NOMO-1 (cell line): ENCODE measurements at regions not wholly inside any gene's neighbourhood (a gene's known extent, or its start where the extent isn't known, plus 50 kb on each side); places are given as distances from the start of the nearest gene placed in this dataset.

Experiments
- DNase-seq, 2 experiments: peaks; one replicate each; lab custom pipeline; 2025; ENCODE audit not compliant: unreplicated experiment in 2 of 2; lab: John Stamatoyannopoulos, UW

- DNase-seq: no peak
Measured at GRCh38 chr5:176174345-176175025, 63.7 kb upstream of the SIMC1 start.

DNA sequence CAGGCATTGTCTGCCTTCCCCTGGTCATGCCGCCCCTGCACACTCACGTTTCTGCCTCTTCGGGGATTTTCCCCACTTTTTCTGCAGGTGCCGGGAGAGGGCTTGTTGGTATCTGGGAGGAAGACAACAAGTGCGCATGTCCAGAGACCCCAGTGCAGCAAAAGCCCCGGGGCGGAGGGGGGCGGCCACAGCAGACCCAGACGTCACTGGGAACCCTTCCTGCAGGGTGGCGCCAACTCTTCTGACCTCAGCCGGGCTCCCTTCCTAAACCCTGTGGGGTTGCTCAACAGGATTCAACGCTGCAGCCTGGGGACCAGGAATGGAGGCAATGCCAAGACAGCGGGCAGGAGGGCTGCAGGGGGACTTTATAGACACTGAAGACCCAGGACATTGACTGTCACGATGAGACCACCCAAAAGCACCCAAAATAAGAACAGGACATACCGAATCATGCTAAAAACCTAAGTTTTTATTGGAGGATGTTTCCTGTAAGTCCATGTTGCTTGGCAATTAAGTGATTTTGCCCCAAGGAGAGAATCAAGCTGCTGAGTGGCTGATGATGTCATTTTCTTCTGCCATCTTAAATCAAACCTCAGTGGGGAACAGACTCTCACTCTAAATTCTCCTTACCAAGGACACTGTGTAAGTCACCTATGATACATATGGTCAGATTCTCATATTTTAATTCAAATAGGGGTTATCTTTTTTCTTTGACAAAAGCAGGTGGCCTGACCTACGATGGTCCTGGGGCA, 62.9 kb upstream of the SIMC1 start:
- DNase-seq: no peak

GRCh38 chr5:176176231-176176630, 62.0 kb upstream of the SIMC1 start:
- DNase-seq: no peak

GRCh38 chr5:176178789-176179188, 59.4 kb upstream of the SIMC1 start:
- no peak for DNase-seq

GRCh38 chr5:176180339-176180738, 57.9 kb upstream of the SIMC1 start:
- no peak for DNase-seq

GRCh38 chr5:176180781-176181180, 57.4 kb upstream of the SIMC1 start:
- no peak for DNase-seq

DNA sequence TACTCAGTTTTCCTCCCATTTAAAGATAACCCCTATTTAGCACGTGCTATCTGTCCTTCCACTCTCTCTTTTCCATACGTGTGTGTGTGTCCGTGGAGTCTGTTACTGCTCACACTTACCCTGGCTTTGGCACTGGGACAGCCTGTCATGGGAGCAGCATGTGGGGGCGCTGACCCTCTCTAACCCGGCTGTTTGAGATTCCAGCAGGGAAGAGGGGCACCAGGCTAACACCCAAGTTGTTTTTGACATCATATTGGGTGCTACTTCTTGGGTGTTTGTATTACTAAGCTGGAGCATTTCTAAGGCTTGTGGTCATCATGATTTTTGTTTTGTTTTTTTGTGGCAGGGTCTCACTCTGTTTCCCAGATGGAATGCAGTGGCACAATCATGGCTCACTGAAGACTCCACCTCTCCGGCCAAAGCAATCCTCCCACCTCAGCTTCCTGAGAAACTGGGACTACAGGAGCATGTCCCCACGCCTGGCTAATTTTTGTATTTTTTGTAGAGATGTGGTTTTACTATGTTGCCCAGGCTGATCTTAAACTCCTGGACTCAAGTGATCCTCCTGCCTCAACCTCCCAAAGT, 56.9 kb upstream of the SIMC1 start:
- no peak for DNase-seq

DNA sequence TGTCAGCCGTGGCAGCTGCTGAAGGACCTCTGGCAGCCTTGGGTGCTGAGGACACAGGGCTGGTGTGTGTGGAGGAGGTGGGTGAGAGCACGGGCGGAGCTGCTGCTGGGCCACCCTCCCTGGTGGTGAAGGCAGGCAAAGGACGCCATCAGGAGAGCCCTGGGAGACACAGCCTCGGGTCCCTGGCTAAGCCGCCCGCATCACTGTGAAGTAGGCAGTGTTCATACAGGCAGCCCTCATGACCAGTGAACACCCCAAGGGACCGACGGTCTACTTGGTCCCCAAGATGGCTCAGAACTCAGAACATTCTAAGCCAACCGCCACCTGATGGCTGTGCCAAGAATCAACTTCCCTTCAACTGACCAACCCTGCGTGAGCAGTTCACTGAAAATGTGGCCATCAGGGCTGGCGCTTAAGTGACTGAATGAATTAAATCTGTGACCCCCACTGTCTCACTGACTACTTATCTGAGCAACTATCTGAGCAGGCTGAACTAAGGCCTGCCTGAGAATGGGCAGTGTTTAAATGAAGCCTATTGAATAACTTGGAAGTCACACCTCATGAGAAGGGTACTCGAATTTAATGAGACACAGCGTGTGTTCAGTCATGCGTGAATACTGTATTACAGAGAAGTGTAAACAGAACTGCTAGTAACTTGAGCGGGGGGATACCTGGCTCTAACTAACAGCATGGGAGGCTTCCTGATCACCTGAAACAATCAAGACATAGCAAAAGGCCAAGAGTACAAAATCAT, 54.7 kb upstream of the SIMC1 start:
- no peak for DNase-seq

DNA sequence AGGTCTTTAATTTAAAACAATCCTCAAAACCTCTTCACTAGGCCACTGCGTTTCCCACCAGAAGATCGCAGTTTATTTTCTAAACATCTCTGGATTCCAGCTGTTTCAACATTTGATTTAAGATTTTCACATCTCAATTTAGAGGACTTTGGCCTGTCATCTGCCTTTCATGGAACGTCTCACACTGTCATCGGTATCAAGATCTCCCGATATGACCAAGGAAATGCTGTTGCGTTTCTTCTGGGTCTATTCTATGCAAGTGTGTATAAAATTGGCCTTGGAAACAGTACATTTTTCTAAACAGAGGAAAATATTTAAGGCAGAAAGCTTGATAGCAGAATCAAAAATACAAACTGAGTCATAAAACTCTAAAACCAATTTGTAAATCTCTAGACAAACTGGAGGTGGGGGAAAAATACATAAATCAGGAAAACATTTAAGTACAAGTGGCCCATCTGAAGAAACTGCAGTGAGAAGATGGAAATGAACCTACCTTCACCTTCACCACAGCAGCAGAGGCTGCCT, 53.6 kb upstream of the SIMC1 start:
- DNase-seq: no peak

- DNase-seq: no peak
Measured at GRCh38 chr5:176185133-176185733, 53.0 kb upstream of the SIMC1 start.

- DNase-seq: no peak
Measured at GRCh38 chr5:176186107-176186506, 52.1 kb upstream of the SIMC1 start.

- no peak for DNase-seq
Measured at GRCh38 chr5:176187276-176188062, 50.8 kb upstream of the SIMC1 start.

- DNase-seq: no peak
Measured at GRCh38 chr5:176188085-176188484, 50.1 kb upstream of the SIMC1 start.
